HG03196 (cell line): ENCODE measurements at regions not wholly inside any gene's neighbourhood (a gene's known extent, or its start where the extent isn't known, plus 50 kb on each side); places are given as distances from the start of the nearest gene placed in this dataset.
"Not testable (repeated sequence)": the region's sequence is repeated elsewhere in the genome, so short reads cannot be mapped to it uniquely, and the experiment has no call there.

ENCODE experiments used
- ATAC-seq: cut with Tn5 transposase; IDR thresholded peaks from one replicate; pipeline ENCODE4 v1.9.1; 2021; ENCODE audit not compliant: unreplicated experiment

GRCh38 chr13:44300895-44301638, 72.6 kb upstream of the SERP2 start:
- peak; percentile 72 for ATAC-seq

GRCh38 chr13:44301639-44302015, 72.0 kb upstream of the SERP2 start:
- no peak for ATAC-seq

- ATAC-seq, result no peak
Observed at GRCh38 chr13:44302233-44302632, 71.4 kb upstream of the SERP2 start.

- ATAC-seq, result no peak
Observed at GRCh38 chr13:44302940-44303575, 70.6 kb upstream of the SERP2 start.

- ATAC-seq, result no peak
Observed at GRCh38 chr13:44303681-44304432, 69.8 kb upstream of the SERP2 start.

GRCh38 chr13:44304433-44304725, 69.2 kb upstream of the SERP2 start:
- no peak for ATAC-seq

GRCh38 chr13:44305286-44305685, 68.3 kb upstream of the SERP2 start:
- no peak for ATAC-seq

- ATAC-seq, result no peak
Observed at GRCh38 chr13:44305917-44306370, 67.7 kb upstream of the SERP2 start.

GRCh38 chr13:44306371-44307192, 67.0 kb upstream of the SERP2 start:
- ATAC-seq, result no peak

GRCh38 chr13:44307255-44307654, 66.4 kb upstream of the SERP2 start:
- ATAC-seq, result no peak

GRCh38 chr13:44307844-44308243, 65.8 kb upstream of the SERP2 start:
- ATAC-seq, result no peak

GRCh38 chr13:44308352-44308751, 65.3 kb upstream of the SERP2 start:
- ATAC-seq, result no peak

GRCh38 chr13:44309794-44310757, 63.5 kb upstream of the SERP2 start:
- ATAC-seq, result no peak

GRCh38 chr13:44311011-44311780, 62.4 kb upstream of the SERP2 start:
- ATAC-seq, result no peak

- ATAC-seq, result no peak
Observed at GRCh38 chr13:44312131-44312530, 61.5 kb upstream of the SERP2 start.

- no peak for ATAC-seq
Observed at GRCh38 chr13:44312834-44313551, 60.6 kb upstream of the SERP2 start.

- no peak for ATAC-seq
Observed at GRCh38 chr13:44313674-44314073, 60.0 kb upstream of the SERP2 start.

- ATAC-seq, result not testable (repeated sequence)
Observed at GRCh38 chr13:44314160-44314559, 59.5 kb upstream of the SERP2 start.

GRCh38 chr13:44317752-44318151, 55.9 kb upstream of the SERP2 start:
- ATAC-seq, result no peak
